ENCODE measurements at regions not wholly inside any gene's neighbourhood (a gene's known extent, or its start where the extent isn't known, plus 50 kb on each side); places are given as distances from the start of the nearest gene placed in this dataset.
A peak's percentile ranks its signal among the peaks of the same experiment; 100 is the strongest.

DNA sequence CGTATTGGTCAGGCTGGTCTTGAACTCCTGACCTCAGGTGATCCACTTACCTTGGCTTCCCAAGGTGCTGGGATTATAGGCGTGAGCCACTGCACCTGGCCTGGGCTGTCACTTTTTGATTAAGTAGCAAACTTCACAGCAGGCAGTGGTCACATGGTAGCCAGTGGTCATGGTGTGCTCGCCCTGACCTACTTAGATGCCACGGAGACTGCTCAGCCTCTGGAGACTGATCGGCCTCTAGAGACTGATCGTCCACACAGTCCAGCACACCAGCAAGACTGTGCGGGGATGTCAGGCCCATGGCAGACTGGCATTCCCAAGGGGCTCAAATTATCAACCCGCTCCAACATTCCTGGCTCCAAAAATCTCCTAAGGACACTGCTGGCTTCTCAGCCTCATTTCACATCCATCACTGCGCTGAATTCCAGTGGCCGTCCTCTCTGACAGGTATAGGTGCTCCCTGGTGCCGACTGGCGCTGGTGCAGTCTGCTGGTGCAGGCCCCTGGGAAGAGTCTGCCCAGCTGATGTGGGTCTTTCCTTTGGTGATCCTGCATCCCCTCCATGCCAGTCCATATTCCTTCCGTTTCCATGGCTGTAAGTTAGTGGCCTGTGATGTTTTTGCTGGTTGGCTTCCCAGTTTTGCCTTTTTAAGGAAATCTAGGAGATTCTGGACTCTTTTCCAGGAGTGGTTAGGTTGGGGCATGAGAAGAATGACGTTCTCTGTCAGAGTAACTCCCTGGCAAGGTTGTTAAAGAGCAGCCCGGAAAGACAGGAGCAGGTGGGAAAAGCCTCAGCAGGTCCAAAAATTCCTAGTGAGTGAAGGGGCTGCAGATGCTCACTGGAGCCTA lies 374.5 kb upstream of the HS6ST1 start:
- Histone ChIP-seq H4K20me1 (ENCODE audit: control insufficient read depth, extremely low read depth, insufficient read depth, low read length) (no peaks in the 10 kb centered on the region), H3K27me3 (ENCODE audit: control insufficient read depth, insufficient read depth, low read length) (no peaks in the 10 kb centered on the region), H3K4me2 (ENCODE audit: extremely low read depth, insufficient read depth, low read length) (no peak overlapping the region), H2AFZ (ENCODE audit: low read length) (no peak overlapping the region), H3K4me3 (replicated peaks in 1 of 4; ENCODE audit: control extremely low read depth in 1 of 4, insufficient read depth in 1 of 4, low read depth in 3 of 4, low read length in 4 of 4) (no peak overlapping the region), H3K79me2 (ENCODE audit: control insufficient read depth, insufficient read depth, low read length) (no peaks in the 10 kb centered on the region), H3K27ac (ENCODE audit: insufficient read depth, low read length) (no peak overlapping the region), H3K9ac (ENCODE audit: insufficient read depth, low read length) (no peak overlapping the region), H3K36me3 (ENCODE audit: control insufficient read depth, insufficient read depth, low read length) (no peaks in the 10 kb centered on the region), H3K4me1 (ENCODE audit: control insufficient read depth, extremely low read depth, insufficient read depth, low read length) (no peaks in the 10 kb centered on the region), H3K9me3 (ENCODE audit: control insufficient read depth, insufficient read depth, low read depth, low read length) (no peaks in the 10 kb centered on the region)
- DNase-seq (ENCODE audit: low read depth in 2 of 2), result peak in 1 of 2 donors; percentile 11
- TF ChIP-seq EZH2 (IDR thresholded peaks at IDR 0.05; ENCODE audit: low read length, missing control alignments) (no peak), CTCF (conservative IDR thresholded peaks at IDR 0.05 in 1 of 2, IDR thresholded peaks at IDR 0.05 in 1 of 2; ENCODE audit: low read depth in 1 of 2, low read length in 2 of 2) (no peak)

GRCh38 chr2:128693743-128694029 lies 375.0 kb upstream of the HS6ST1 start:
- no peak for DNase-seq (ENCODE audit: low read depth in 2 of 2)
- no peak overlapping the region for H3K4me2 ChIP-seq (ENCODE audit: extremely low read depth, insufficient read depth, low read length)
- TF ChIP-seq EZH2 (IDR thresholded peaks at IDR 0.05; ENCODE audit: low read length, missing control alignments), result no peak
- no peak for TF ChIP-seq CTCF (conservative IDR thresholded peaks at IDR 0.05 in 1 of 2, IDR thresholded peaks at IDR 0.05 in 1 of 2; ENCODE audit: low read depth in 1 of 2, low read length in 2 of 2)
- no peak overlapping the region for H3K27ac ChIP-seq (ENCODE audit: insufficient read depth, low read length)
- no peak overlapping the region for H2AFZ ChIP-seq (ENCODE audit: low read length)
- no peaks in the 10 kb centered on the region for H3K9me3 ChIP-seq (ENCODE audit: control insufficient read depth, insufficient read depth, low read depth, low read length)
- H3K79me2 ChIP-seq (ENCODE audit: control insufficient read depth, insufficient read depth, low read length), result no peaks in the 10 kb centered on the region
- no peak overlapping the region for H3K9ac ChIP-seq (ENCODE audit: insufficient read depth, low read length)
- H3K36me3 ChIP-seq (ENCODE audit: control insufficient read depth, insufficient read depth, low read length), result no peaks in the 10 kb centered on the region
- no peaks in the 10 kb centered on the region for H4K20me1 ChIP-seq (ENCODE audit: control insufficient read depth, extremely low read depth, insufficient read depth, low read length)
- no peak overlapping the region for H3K4me3 ChIP-seq (replicated peaks in 1 of 4; ENCODE audit: control extremely low read depth in 1 of 4, insufficient read depth in 1 of 4, low read depth in 3 of 4, low read length in 4 of 4)
- H3K4me1 ChIP-seq (ENCODE audit: control insufficient read depth, extremely low read depth, insufficient read depth, low read length), result no peaks in the 10 kb centered on the region
- H3K27me3 ChIP-seq (ENCODE audit: control insufficient read depth, insufficient read depth, low read length), result no peaks in the 10 kb centered on the region

- Histone ChIP-seq H3K79me2 (ENCODE audit: control insufficient read depth, insufficient read depth, low read length) (no peaks in the 10 kb centered on the region), H3K4me3 (replicated peaks in 1 of 4; ENCODE audit: control extremely low read depth in 1 of 4, insufficient read depth in 1 of 4, low read depth in 3 of 4, low read length in 4 of 4) (no peak overlapping the region), H3K9me3 (ENCODE audit: control insufficient read depth, insufficient read depth, low read depth, low read length) (no peaks in the 10 kb centered on the region), H3K4me1 (ENCODE audit: control insufficient read depth, extremely low read depth, insufficient read depth, low read length) (no peaks in the 10 kb centered on the region), H3K27me3 (ENCODE audit: control insufficient read depth, insufficient read depth, low read length) (no peaks in the 10 kb centered on the region), H3K36me3 (ENCODE audit: control insufficient read depth, insufficient read depth, low read length) (no peaks in the 10 kb centered on the region), H3K9ac (ENCODE audit: insufficient read depth, low read length) (no peak overlapping the region), H4K20me1 (ENCODE audit: control insufficient read depth, extremely low read depth, insufficient read depth, low read length) (no peaks in the 10 kb centered on the region), H3K4me2 (ENCODE audit: extremely low read depth, insufficient read depth, low read length) (no peak overlapping the region), H3K27ac (ENCODE audit: insufficient read depth, low read length) (no peak overlapping the region), H2AFZ (ENCODE audit: low read length) (no peak overlapping the region)
- DNase-seq (ENCODE audit: low read depth in 2 of 2), result no peak
- TF ChIP-seq CTCF (conservative IDR thresholded peaks at IDR 0.05 in 1 of 2, IDR thresholded peaks at IDR 0.05 in 1 of 2; ENCODE audit: low read depth in 1 of 2, low read length in 2 of 2) (no peak), EZH2 (IDR thresholded peaks at IDR 0.05; ENCODE audit: low read length, missing control alignments) (no peak)
Observed at GRCh38 chr2:128695646-128696220, 377.1 kb upstream of the HS6ST1 start.
